Uterus (tissue), 3 donors: ENCODE measurements at regions not wholly inside any gene's neighbourhood (a gene's known extent, or its start where the extent isn't known, plus 50 kb on each side); places are given as distances from the start of the nearest gene placed in this dataset.

Source experiments
- DNase-seq, 2 donors: peaks; one replicate each; pipeline ENCODE4 v3.0.0-alpha.2; 2019 to 2020
- H3K27ac ChIP-seq, 2 donors: fragments of 200-600 bp; sonication (generic); 1 replicate in 1 of 2; 2 replicates in 1 of 2; pipeline ENCODE4 v1.5.1; 2016 to 2018
- H3K27me3 ChIP-seq, 2 donors: fragments of 200-600 bp; sonication (generic); one replicate each; pipeline ENCODE4 v1.5.1; 2018 to 2019; ENCODE audit warnings: control low read depth in 1 of 2
- H3K36me3 ChIP-seq, 2 donors: fragments of 200-600 bp; sonication (generic); one replicate each; pipeline ENCODE4 v1.5.1; 2019; ENCODE audit warnings: control low read depth in 1 of 2
- H3K4me1 ChIP-seq, 2 donors: fragments of 200-600 bp; sonication (generic); one replicate each; pipeline ENCODE4 v1.5.1; 2018 to 2019; ENCODE audit warnings: control low read depth in 1 of 2
- H3K4me3 ChIP-seq, 2 donors: fragments of 200-600 bp; sonication (generic); 1 replicate in 1 of 2; 2 replicates in 1 of 2; pipeline ENCODE4 v1.5.1; 2018 to 2019; ENCODE audit warnings: mild to moderate bottlenecking in 1 of 2
- H3K9me3 ChIP-seq, 2 donors: fragments of 200-600 bp; sonication (generic); one replicate each; pipeline ENCODE4 v1.5.1; 2019; ENCODE audit warnings: control low read depth in 1 of 2
- POLR2A ChIP-seq, 2 donors: fragments of 450-650 bp; IDR thresholded peaks; one replicate each; pipeline ENCODE4 v1.6.1; 2016; ENCODE audit warnings: antibody characterized with exemption in 2 of 2, mild to moderate bottlenecking in 1 of 2, moderate library complexity in 1 of 2
- intact Hi-C: fragments of 100-400 bp; cut with DNase I; formaldehyde crosslinking; loops from one replicate; pipeline ENCODE4 v1.15.1; 2023; ENCODE audit warnings: low total_unique reads
- TF ChIP-seq, protein P1 (sequence below), 4 experiments: fragments of 200-600 bp in 2 of 4; fragments of 450-650 bp in 2 of 4; sonication (generic) in 2 of 4; IDR thresholded peaks; one replicate each; pipeline ENCODE4 v1.5.1; 2016 to 2019; ENCODE audit warnings: antibody characterized with exemption in 4 of 4, mild to moderate bottlenecking in 2 of 4, moderate library complexity in 1 of 4
- donor health status: DM: yes; HTN: yes; CAD: no.

DNA sequence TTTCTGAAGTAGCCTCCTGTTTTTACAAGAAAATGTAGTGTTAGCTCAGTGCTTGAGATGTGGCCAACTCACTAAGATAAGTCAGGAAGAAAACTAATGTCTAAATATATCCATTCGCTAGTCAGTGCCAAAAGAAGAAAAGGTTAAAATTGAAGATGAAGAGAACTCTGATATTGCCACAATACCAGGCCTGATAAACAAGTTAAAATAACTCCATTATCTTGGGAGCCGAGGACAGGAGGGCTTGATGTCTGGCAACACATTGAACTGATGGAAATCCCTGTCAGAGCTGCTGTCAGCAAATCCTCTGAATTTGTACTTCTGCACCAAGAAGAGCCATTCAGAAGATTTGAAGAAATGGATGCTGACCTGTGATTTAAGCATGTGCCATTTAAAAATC lies 103.4 kb downstream of the LRRC70 start:
- TF ChIP-seq, protein P1, sequence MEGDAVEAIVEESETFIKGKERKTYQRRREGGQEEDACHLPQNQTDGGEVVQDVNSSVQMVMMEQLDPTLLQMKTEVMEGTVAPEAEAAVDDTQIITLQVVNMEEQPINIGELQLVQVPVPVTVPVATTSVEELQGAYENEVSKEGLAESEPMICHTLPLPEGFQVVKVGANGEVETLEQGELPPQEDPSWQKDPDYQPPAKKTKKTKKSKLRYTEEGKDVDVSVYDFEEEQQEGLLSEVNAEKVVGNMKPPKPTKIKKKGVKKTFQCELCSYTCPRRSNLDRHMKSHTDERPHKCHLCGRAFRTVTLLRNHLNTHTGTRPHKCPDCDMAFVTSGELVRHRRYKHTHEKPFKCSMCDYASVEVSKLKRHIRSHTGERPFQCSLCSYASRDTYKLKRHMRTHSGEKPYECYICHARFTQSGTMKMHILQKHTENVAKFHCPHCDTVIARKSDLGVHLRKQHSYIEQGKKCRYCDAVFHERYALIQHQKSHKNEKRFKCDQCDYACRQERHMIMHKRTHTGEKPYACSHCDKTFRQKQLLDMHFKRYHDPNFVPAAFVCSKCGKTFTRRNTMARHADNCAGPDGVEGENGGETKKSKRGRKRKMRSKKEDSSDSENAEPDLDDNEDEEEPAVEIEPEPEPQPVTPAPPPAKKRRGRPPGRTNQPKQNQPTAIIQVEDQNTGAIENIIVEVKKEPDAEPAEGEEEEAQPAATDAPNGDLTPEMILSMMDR (IDR thresholded peaks at IDR 0.05): no peak
- TF ChIP-seq POLR2A (IDR thresholded peaks at IDR 0.05): no peak
- no peak overlapping the region for H3K4me3 ChIP-seq
- H3K9me3 ChIP-seq: no peaks in the 10 kb centered on the region
- H3K27ac ChIP-seq: no peak overlapping the region
- no peaks in the 10 kb centered on the region for H3K36me3 ChIP-seq
- H3K27me3 ChIP-seq: no peaks in the 10 kb centered on the region
- no peaks in the 10 kb centered on the region for H3K4me1 ChIP-seq
- DNase-seq: no peak
- intact Hi-C loops: no loop called here

DNA sequence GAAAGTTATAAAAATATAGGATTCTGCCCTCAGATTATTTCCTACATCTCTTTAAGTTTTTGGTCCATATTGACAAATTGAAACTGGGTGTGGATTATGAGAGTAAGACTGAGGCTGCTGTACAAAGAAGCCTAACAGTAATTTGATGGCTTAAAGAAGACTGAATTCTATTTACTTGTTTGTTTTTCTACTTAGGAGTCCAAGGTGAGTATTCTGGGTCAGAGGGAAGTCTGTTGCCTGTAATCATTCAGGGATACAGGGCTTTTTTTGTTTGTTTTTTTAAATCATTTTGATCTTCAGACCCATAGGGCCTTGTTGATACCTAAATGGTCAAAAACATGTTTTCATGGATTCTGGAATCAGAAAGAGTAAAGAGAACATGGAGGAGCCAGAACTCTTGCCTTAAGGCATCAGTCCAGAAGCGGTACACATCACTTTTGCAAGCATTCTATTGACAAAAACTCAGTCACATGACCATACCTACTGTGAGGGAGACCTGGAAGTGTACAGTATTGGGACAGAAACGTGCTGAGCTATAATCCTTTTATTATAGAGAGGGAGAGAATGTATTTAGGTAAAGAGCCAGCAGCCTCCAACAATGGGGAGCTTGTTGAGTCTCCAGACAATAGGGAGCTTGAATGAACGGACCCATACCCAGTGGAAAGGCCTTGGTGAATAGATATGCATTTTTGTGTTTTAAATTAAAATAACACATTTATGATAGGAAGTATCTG lies 102.7 kb downstream of the LRRC70 start:
- H3K27ac ChIP-seq: no peak overlapping the region
- no peaks in the 10 kb centered on the region for H3K36me3 ChIP-seq
- no peaks in the 10 kb centered on the region for H3K27me3 ChIP-seq
- no peaks in the 10 kb centered on the region for H3K4me1 ChIP-seq
- no peak for DNase-seq
- no peaks in the 10 kb centered on the region for H3K9me3 ChIP-seq
- H3K4me3 ChIP-seq: no peak overlapping the region
- TF ChIP-seq POLR2A (IDR thresholded peaks at IDR 0.05): no peak
- TF ChIP-seq, protein P1 (IDR thresholded peaks at IDR 0.05): no peak
- intact Hi-C loops: no loop called here

DNA sequence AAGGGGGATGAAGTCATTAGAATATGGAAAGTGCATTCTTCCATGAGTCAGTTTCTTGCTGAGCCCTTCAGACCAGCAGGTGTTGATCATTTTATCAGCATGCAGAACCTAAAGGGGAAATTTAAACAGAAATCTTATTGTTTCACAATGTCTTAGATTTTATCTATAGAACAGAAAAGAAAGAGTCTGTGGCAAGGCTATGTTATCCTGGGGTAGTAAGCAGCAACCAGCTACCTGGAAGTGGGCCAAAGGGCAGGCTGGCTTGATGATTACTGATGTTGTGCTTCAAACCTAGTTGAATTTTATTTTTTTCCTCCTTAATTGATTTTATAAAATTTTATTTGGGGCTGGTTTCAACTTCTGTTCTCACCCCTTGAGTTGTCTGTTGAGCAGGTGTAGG lies 101.5 kb downstream of the LRRC70 start:
- no peaks in the 10 kb centered on the region for H3K9me3 ChIP-seq
- intact Hi-C loops: no loop called here
- TF ChIP-seq POLR2A (IDR thresholded peaks at IDR 0.05): no peak
- TF ChIP-seq, protein P1 (IDR thresholded peaks at IDR 0.05): no peak
- no peaks in the 10 kb centered on the region for H3K4me1 ChIP-seq
- DNase-seq: no peak
- H3K27me3 ChIP-seq: no peaks in the 10 kb centered on the region
- no peak overlapping the region for H3K27ac ChIP-seq
- H3K36me3 ChIP-seq: no peaks in the 10 kb centered on the region
- H3K4me3 ChIP-seq: no peak overlapping the region
